ENCODE measurements at regions not wholly inside any gene's neighbourhood (a gene's known extent, or its start where the extent isn't known, plus 50 kb on each side); places are given as distances from the start of the nearest gene placed in this dataset.

GRCh38 chr1:103941086-103941485 is 191.4 kb downstream of the AMY1C start:
- H3K4me3 Mint-ChIP-seq (ENCODE audit: unreplicated experiment) = no peak overlapping the region
- DNase-seq (ENCODE audit: low spot score) = no peak
- H3K36me3 Mint-ChIP-seq (ENCODE audit: low read depth, unreplicated experiment) = no peaks in the 10 kb centered on the region
- H3K27ac Mint-ChIP-seq (ENCODE audit: unreplicated experiment) = peak overlapping the region; percentile 15
- H3K4me1 Mint-ChIP-seq (ENCODE audit: unreplicated experiment) = peaks cover 14% of the 10 kb centered on the region
- no peak for TF ChIP-seq CTCF (IDR thresholded peaks at IDR 0.05; ENCODE audit: unreplicated experiment)
- no peaks in the 10 kb centered on the region for H3K9me3 Mint-ChIP-seq (ENCODE audit: unreplicated experiment)
- H3K27me3 Mint-ChIP-seq (ENCODE audit: unreplicated experiment) = no peaks in the 10 kb centered on the region

DNA sequence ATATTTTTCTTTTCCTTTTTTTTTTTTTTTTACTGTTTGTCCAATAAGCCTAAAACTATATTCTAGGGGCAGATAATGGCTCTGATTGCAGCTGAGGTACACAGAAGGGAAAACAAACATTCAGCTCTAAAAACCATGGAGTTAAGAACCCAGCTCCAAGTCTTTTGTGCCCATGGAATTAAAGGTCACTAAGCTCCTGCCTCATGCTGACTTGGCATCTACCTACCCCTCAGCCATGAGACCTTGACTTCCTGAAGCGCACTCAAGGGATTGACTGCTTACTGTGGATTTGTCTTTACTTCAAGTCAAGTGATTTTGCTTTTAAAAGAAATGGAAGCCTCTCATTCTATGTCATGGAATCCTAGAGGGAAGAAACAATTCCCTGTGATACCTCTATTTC is 192.3 kb downstream of the AMY1C start:
- H3K27me3 Mint-ChIP-seq (ENCODE audit: unreplicated experiment) = no peaks in the 10 kb centered on the region
- H3K36me3 Mint-ChIP-seq (ENCODE audit: low read depth, unreplicated experiment) = no peaks in the 10 kb centered on the region
- TF ChIP-seq CTCF (IDR thresholded peaks at IDR 0.05; ENCODE audit: unreplicated experiment) = no peak
- H3K4me3 Mint-ChIP-seq (ENCODE audit: unreplicated experiment) = no peak overlapping the region
- no peaks in the 10 kb centered on the region for H3K9me3 Mint-ChIP-seq (ENCODE audit: unreplicated experiment)
- H3K27ac Mint-ChIP-seq (ENCODE audit: unreplicated experiment) = no peak overlapping the region
- H3K4me1 Mint-ChIP-seq (ENCODE audit: unreplicated experiment) = peaks cover 14% of the 10 kb centered on the region
- DNase-seq (ENCODE audit: low spot score) = no peak

- Mint-ChIP-seq H3K4me3 (ENCODE audit: unreplicated experiment) (no peak overlapping the region), H3K36me3 (ENCODE audit: low read depth, unreplicated experiment) (no peaks in the 10 kb centered on the region), H3K4me1 (ENCODE audit: unreplicated experiment) (peaks cover 14% of the 10 kb centered on the region), H3K27ac (ENCODE audit: unreplicated experiment) (no peak overlapping the region), H3K27me3 (ENCODE audit: unreplicated experiment) (no peaks in the 10 kb centered on the region), H3K9me3 (ENCODE audit: unreplicated experiment) (no peaks in the 10 kb centered on the region)
- no peak for TF ChIP-seq CTCF (IDR thresholded peaks at IDR 0.05; ENCODE audit: unreplicated experiment)
- no peak for DNase-seq (ENCODE audit: low spot score)
Observed at GRCh38 chr1:103945774-103946173, 196.1 kb downstream of the AMY1C start.

GRCh38 chr1:103948526-103948925 is 198.8 kb downstream of the AMY1C start:
- Mint-ChIP-seq H3K9me3 (ENCODE audit: unreplicated experiment) (no peaks in the 10 kb centered on the region), H3K4me3 (ENCODE audit: unreplicated experiment) (no peak overlapping the region), H3K27me3 (ENCODE audit: unreplicated experiment) (no peaks in the 10 kb centered on the region), H3K4me1 (ENCODE audit: unreplicated experiment) (peaks cover 3% of the 10 kb centered on the region), H3K27ac (ENCODE audit: unreplicated experiment) (no peak overlapping the region), H3K36me3 (ENCODE audit: low read depth, unreplicated experiment) (no peaks in the 10 kb centered on the region)
- DNase-seq (ENCODE audit: low spot score) = no peak
- peak; percentile 37 for TF ChIP-seq CTCF (IDR thresholded peaks at IDR 0.05; ENCODE audit: unreplicated experiment)

GRCh38 chr1:103949779-103950178 is 200.1 kb downstream of the AMY1C start:
- no peaks in the 10 kb centered on the region for H3K27me3 Mint-ChIP-seq (ENCODE audit: unreplicated experiment)

More at GRCh38 chr1:103949779-103950178, 200.1 kb downstream of the AMY1C start:
- no peak for DNase-seq (ENCODE audit: low spot score)
- TF ChIP-seq CTCF (IDR thresholded peaks at IDR 0.05; ENCODE audit: unreplicated experiment) = no peak
- Mint-ChIP-seq H3K4me1 (ENCODE audit: unreplicated experiment) (peaks cover 3% of the 10 kb centered on the region), H3K36me3 (ENCODE audit: low read depth, unreplicated experiment) (no peaks in the 10 kb centered on the region), H3K4me3 (ENCODE audit: unreplicated experiment) (no peak overlapping the region), H3K9me3 (ENCODE audit: unreplicated experiment) (no peaks in the 10 kb centered on the region), H3K27ac (ENCODE audit: unreplicated experiment) (no peak overlapping the region)
